Vagina (tissue), 2 donors: ENCODE measurements at regions not wholly inside any gene's neighbourhood (a gene's known extent, or its start where the extent isn't known, plus 50 kb on each side); places are given as distances from the start of the nearest gene placed in this dataset.

ENCODE experiments used
- DNase-seq, 2 donors: peaks; one replicate each; pipeline ENCODE4 v3.0.0-alpha.2; 2017; ENCODE audit errors: extremely low spot score in 2 of 2
- H3K27ac ChIP-seq: fragments of 200-600 bp; sonication (generic); one replicate; pipeline ENCODE4 v1.5.1; 2019
- H3K27me3 ChIP-seq: fragments of 200-600 bp; sonication (generic); one replicate; pipeline ENCODE4 v1.5.1; 2019
- H3K36me3 ChIP-seq, 2 donors: fragments of 200-600 bp; sonication (generic); one replicate each; pipeline ENCODE4 v1.5.1; 2017 to 2019
- H3K4me1 ChIP-seq: fragments of 200-600 bp; sonication (generic); one replicate; pipeline ENCODE4 v1.5.1; 2019
- H3K4me3 ChIP-seq, 2 donors: fragments of 200-600 bp; sonication (generic); 1 replicate in 1 of 2; 2 replicates in 1 of 2; pipeline ENCODE4 v1.5.1; 2016 to 2019
- H3K9me3 ChIP-seq: fragments of 200-600 bp; sonication (generic); one replicate; pipeline ENCODE4 v1.5.1; 2019
- POLR2A ChIP-seq, 2 donors: fragments of 450-650 bp; IDR thresholded peaks; one replicate each; pipeline ENCODE4 v1.6.1; 2017; ENCODE audit warnings: antibody characterized with exemption in 2 of 2, mild to moderate bottlenecking in 2 of 2, moderate library complexity in 2 of 2
- POLR2AphosphoS5 ChIP-seq, 2 donors: sonication (generic); formaldehyde crosslinking; IDR thresholded peaks; one replicate each; pipeline ENCODE4 v1.9.0; 2017; ENCODE audit warnings: antibody characterized with exemption in 2 of 2, mild to moderate bottlenecking in 2 of 2, low read depth in 1 of 2; ENCODE audit not compliant: insufficient read depth in 1 of 2
- intact Hi-C: fragments of 100-400 bp; cut with DNase I; formaldehyde crosslinking; loops from one replicate; pipeline ENCODE4 v1.15.1; 2023
- TF ChIP-seq, protein P1 (sequence below), 3 experiments: fragments of 450-650 bp in 2 of 3; fragments of 200-600 bp in 1 of 3; sonication (generic) in 1 of 3; IDR thresholded peaks; one replicate each; pipeline ENCODE4 v1.5.1; 2017 to 2019; ENCODE audit warnings: antibody characterized with exemption in 3 of 3, mild to moderate bottlenecking in 2 of 3, moderate library complexity in 2 of 3

DNA sequence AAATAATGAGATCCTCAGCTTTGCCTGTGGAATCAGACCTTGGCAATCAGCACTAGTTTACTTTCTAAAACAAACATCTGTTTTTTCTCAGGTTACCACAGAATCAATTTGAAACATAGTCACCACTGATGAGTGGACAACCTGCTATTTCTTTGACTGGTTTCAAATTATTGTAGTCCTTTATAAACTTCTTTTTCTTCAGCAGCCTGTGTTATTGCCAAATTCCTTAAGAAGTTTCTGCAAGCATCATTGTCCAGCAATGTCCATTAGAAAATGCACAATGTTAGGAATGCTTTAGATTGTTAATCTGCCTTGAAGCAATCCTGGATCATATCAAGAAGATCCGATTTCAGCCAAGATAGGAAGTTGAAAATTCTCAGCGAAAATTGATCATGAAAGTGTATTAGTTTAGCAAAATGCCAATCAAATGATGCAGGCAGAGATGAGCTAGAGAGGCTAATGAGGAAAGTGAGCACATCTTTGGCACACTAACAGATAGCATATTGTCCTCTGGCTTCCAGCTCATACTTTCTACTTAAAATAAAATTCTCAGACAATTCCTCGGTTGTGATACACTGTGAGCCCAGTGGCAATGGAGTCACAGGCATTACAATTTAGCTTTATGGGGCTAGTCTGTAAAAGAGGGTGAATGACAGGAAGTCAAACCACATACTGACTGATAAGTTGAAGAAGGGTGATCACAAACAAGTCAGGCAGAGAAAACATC, 270.6 kb downstream of the SLITRK6 start:
- Histone ChIP-seq H3K27me3 (no peaks in the 10 kb centered on the region), H3K36me3 (no peaks in the 10 kb centered on the region), H3K27ac (no peak overlapping the region), H3K4me3 (no peak overlapping the region), H3K9me3 (no peaks in the 10 kb centered on the region), H3K4me1 (no peaks in the 10 kb centered on the region)
- no peak for DNase-seq
- intact Hi-C loops, result no loop called here
- TF ChIP-seq POLR2AphosphoS5 (IDR thresholded peaks at IDR 0.05; ENCODE audit: insufficient read depth in 1 of 2, low read depth in 1 of 2) (no peak), POLR2A (IDR thresholded peaks at IDR 0.05) (no peak)
- TF ChIP-seq, protein P1, sequence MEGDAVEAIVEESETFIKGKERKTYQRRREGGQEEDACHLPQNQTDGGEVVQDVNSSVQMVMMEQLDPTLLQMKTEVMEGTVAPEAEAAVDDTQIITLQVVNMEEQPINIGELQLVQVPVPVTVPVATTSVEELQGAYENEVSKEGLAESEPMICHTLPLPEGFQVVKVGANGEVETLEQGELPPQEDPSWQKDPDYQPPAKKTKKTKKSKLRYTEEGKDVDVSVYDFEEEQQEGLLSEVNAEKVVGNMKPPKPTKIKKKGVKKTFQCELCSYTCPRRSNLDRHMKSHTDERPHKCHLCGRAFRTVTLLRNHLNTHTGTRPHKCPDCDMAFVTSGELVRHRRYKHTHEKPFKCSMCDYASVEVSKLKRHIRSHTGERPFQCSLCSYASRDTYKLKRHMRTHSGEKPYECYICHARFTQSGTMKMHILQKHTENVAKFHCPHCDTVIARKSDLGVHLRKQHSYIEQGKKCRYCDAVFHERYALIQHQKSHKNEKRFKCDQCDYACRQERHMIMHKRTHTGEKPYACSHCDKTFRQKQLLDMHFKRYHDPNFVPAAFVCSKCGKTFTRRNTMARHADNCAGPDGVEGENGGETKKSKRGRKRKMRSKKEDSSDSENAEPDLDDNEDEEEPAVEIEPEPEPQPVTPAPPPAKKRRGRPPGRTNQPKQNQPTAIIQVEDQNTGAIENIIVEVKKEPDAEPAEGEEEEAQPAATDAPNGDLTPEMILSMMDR (IDR thresholded peaks at IDR 0.05), result no peak

DNA sequence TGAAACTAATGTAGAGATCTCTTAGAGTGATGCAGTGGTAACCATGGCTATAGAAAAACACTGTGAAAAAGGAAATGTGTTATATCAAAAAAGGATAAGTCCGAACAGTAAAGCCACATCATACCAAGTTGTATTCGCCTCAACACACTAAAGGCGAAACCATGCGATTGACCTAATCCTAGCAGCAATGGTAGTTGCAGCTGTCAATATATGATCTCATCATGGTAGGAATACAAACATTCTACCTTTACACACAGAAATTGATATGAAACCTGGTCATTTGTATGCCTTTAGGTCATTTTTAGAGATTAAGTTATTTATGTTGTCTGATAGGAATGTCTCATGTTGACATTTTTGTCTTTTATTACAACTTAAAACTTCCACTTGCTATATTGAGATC, 271.9 kb downstream of the SLITRK6 start:
- Histone ChIP-seq H3K27me3 (no peaks in the 10 kb centered on the region), H3K4me3 (no peak overlapping the region), H3K4me1 (no peaks in the 10 kb centered on the region), H3K9me3 (no peaks in the 10 kb centered on the region), H3K27ac (no peak overlapping the region), H3K36me3 (no peaks in the 10 kb centered on the region)
- TF ChIP-seq POLR2AphosphoS5 (IDR thresholded peaks at IDR 0.05; ENCODE audit: insufficient read depth in 1 of 2, low read depth in 1 of 2) (no peak), POLR2A (IDR thresholded peaks at IDR 0.05) (no peak)
- TF ChIP-seq, protein P1 (IDR thresholded peaks at IDR 0.05), result no peak
- intact Hi-C loops, result no loop called here
- no peak for DNase-seq

DNA sequence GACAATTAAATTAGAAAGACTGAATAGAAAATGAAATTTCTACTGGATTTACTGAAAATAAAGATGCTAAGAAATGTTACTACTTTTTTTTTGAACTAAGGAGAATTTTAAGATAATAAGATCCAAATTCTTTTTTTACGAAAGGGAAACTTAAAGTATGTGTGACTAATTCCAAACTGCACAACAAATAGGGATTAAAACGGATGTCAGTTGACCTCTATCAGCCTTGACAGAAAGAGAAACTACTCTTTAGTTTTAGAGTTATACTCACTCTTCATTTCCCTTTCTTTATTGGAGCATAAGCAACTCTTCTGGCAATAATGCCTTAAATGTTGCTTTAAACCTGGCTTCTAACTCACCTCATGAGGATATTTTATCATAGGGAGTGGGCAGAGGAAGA, 273.8 kb downstream of the SLITRK6 start:
- DNase-seq, result no peak
- H3K9me3 ChIP-seq, result no peaks in the 10 kb centered on the region
- H3K27me3 ChIP-seq, result no peaks in the 10 kb centered on the region
- intact Hi-C loops, result no loop called here
- H3K27ac ChIP-seq, result no peak overlapping the region
- no peak overlapping the region for H3K4me3 ChIP-seq
- no peaks in the 10 kb centered on the region for H3K4me1 ChIP-seq
- H3K36me3 ChIP-seq, result no peaks in the 10 kb centered on the region
- TF ChIP-seq, protein P1 (IDR thresholded peaks at IDR 0.05), result no peak
- TF ChIP-seq POLR2A (IDR thresholded peaks at IDR 0.05) (no peak), POLR2AphosphoS5 (IDR thresholded peaks at IDR 0.05; ENCODE audit: insufficient read depth in 1 of 2, low read depth in 1 of 2) (no peak)

DNA sequence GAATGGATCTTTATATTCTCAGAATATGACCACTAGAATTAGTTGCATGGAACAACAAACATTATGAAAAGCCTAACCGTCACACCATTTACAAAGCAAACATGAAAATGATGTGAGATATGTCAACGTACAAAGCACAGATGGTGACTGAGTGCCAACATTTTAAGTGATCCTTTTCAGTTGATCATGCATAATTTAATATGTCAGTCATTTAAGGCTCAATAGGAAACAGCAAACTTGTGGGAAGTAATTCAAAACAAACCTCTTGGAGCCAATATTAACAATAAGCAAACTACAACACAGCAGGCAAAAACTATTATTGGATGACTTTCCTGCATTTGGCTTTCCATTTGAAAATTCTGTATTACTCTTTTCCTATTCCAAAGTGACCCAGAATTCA, 277.6 kb downstream of the SLITRK6 start:
- Histone ChIP-seq H3K4me1 (no peaks in the 10 kb centered on the region), H3K9me3 (no peaks in the 10 kb centered on the region), H3K4me3 (no peak overlapping the region), H3K27me3 (no peaks in the 10 kb centered on the region), H3K36me3 (no peaks in the 10 kb centered on the region), H3K27ac (no peak overlapping the region)
- no peak for DNase-seq
- intact Hi-C loops, result no loop called here
- TF ChIP-seq, protein P1 (IDR thresholded peaks at IDR 0.05), result no peak
- no peak for TF ChIP-seq POLR2AphosphoS5 (IDR thresholded peaks at IDR 0.05; ENCODE audit: insufficient read depth in 1 of 2, low read depth in 1 of 2)
- TF ChIP-seq POLR2A (IDR thresholded peaks at IDR 0.05), result no peak

DNA sequence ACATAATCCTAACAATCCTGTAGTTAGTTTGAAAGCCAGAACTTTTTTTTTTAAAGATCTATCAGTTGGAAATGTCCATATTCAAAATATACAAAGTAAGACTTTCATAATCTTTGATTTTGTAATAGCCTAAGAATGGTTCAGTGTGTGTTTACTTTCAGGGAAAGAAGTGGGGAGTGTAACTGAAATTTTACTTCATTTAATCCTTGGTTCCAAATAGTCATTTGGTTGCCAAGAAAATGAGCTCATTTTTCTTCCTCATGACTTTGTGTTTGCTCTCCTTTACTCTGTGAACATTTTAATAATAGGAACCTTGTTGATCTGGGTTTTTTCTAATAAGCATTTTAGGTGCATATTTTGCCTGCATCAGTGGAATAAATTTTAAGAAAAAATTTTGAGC, 278.8 kb downstream of the SLITRK6 start:
- intact Hi-C loops, result no loop called here
- Histone ChIP-seq H3K4me3 (no peak overlapping the region), H3K36me3 (no peaks in the 10 kb centered on the region), H3K4me1 (no peaks in the 10 kb centered on the region), H3K27me3 (no peaks in the 10 kb centered on the region), H3K27ac (no peak overlapping the region), H3K9me3 (no peaks in the 10 kb centered on the region)
- no peak for TF ChIP-seq POLR2AphosphoS5 (IDR thresholded peaks at IDR 0.05; ENCODE audit: insufficient read depth in 1 of 2, low read depth in 1 of 2)
- DNase-seq, result no peak
